ENCODE measurements at regions not wholly inside any gene's neighbourhood (a gene's known extent, or its start where the extent isn't known, plus 50 kb on each side); places are given as distances from the start of the nearest gene placed in this dataset.

- TF ChIP-seq POLR2A (IDR thresholded peaks at IDR 0.05), result no peak
- no peak for TF ChIP-seq CTCF (IDR thresholded peaks at IDR 0.05)
These were observed 679.1 kb upstream of the ZEB2 start for GRCh38 chr2:145199042-145199441.

All from Peyer's patch (tissue), 4 donors.